MM.1S (cell line): ENCODE measurements at regions not wholly inside any gene's neighbourhood (a gene's known extent, or its start where the extent isn't known, plus 50 kb on each side); places are given as distances from the start of the nearest gene placed in this dataset.

Experiments used
- CTCF ChIP-seq: fragments of 300-600 bp; sonication (generic); IDR thresholded peaks from 2 replicates; pipeline ENCODE4 v1.5.1; 2016; ENCODE audit warnings: antibody characterized with exemption, low read length, mixed read lengths
- EZH2 ChIP-seq: fragments of 300-600 bp; sonication (generic); optimal IDR thresholded peaks from 2 replicates; pipeline ENCODE3; 2017; ENCODE audit warnings: low read depth, mild to moderate bottlenecking, antibody characterized with exemption, low read length, mixed read lengths
- EZH2phosphoT487 ChIP-seq: fragments of 300-600 bp; sonication (generic); IDR thresholded peaks from 2 replicates; pipeline ENCODE4 v1.6.1; 2018; ENCODE audit warnings: antibody characterized with exemption, low read length

GRCh38 chr1:191026828-191027227 lies 549.2 kb upstream of the BRINP3 start:
- TF ChIP-seq CTCF (no peak), EZH2 (no peak), EZH2phosphoT487 (no peak)
